Stimulated activated CD4-positive, alpha-beta T cell treated with anti-CD3 and anti-CD28 coated beads, Interleukin-4, amount 100 ng/mL, for 24 hours (primary cell): ENCODE measurements at regions not wholly inside any gene's neighbourhood (a gene's known extent, or its start where the extent isn't known, plus 50 kb on each side); places are given as distances from the start of the nearest gene placed in this dataset.
A peak's percentile ranks its signal among the peaks of the same experiment; 100 is the strongest.
"Not testable (repeated sequence)": the region's sequence is repeated elsewhere in the genome, so short reads cannot be mapped to it uniquely, and the experiment has no call there.

Experiments used
- DNase-seq: peaks from one replicate; pipeline ENCODE4 v3.0.0-alpha.2; 2020

- no peak for DNase-seq
Observed at GRCh38 chr18:67455890-67456501, 60.5 kb downstream of the DSEL start.

GRCh38 chr18:67453901-67454300, 62.6 kb downstream of the DSEL start:
- DNase-seq = no peak

GRCh38 chr18:67451960-67452359, 64.6 kb downstream of the DSEL start:
- no peak for DNase-seq

DNA sequence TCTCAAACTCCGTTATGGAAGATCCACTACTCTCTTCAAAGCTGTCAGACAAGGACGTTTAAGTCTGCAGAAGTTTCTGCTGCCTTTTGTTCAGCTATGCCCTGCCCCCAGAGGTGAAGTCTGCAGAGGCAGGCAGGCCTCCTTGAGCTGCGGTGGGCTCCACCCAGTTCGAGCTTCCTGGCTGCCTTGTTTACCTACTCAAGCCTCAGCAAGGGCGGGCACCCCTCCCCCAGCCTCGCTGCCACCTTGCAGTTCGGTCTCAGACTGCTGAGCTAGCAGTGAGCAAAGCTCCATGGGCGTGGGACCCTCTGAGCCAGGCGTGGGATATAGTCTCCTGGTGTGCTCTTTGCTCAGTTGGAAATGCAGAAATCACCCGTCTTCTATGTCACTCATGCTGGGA, 65.4 kb downstream of the DSEL start:
- not testable (repeated sequence) for DNase-seq

DNA sequence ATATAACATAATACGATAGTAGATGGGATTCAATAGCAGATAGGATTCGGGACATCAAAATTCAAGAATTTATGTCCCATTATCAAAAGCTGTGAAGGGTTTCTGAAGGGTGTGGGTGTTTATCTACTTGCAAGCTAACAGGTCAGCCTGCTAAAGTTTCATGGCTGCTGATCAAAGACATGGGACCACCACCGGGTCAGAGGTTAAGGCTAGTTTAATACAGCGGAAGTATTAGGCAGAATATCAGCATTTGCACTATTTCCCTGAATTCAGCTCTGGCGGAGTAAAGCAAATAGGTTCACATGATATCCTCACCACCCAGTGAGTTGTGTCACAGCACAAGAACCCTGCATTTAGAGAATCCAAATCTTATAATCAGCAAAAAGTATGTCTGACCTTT, 82.5 kb downstream of the DSEL start:
- DNase-seq = no peak

DNA sequence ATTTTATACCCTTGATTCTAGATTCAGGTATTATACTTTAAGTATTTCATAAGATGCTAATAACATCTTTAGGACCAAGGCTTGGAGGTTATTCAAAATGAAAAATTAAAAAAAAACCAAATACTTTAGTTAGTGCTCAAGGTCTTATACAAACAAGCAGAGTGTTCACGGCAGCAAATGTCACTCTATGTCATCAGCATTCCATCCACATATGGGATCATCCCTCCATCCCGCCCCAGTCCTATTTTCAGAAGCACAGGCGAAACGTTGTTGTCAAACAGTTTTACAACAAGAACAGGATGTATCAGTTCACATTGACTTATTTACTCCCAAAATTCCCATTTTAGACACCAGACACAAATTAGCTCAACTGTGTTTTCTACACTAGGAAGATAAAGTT, 83.7 kb downstream of the DSEL start:
- DNase-seq = no peak

DNA sequence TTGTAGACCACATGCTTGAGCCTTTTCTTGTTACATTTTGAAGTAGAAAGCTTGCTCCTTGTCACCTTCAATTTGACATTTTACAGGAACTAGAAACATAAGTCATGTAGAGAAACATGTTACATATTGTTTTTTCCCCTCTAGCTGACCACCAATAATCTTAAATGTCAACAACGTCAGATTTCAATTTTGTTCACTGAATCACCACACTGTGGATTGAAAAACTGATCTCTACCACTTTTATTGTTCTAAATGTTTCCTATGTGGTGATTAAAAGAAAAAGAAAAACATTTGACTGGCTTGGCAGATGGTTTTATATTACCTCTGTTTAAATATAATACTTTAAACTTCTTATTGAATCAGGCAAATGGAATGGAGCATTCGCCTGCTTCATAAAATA, 87.7 kb downstream of the DSEL start:
- no peak for DNase-seq

GRCh38 chr18:67428158-67428557, 88.4 kb downstream of the DSEL start:
- DNase-seq = no peak

DNA sequence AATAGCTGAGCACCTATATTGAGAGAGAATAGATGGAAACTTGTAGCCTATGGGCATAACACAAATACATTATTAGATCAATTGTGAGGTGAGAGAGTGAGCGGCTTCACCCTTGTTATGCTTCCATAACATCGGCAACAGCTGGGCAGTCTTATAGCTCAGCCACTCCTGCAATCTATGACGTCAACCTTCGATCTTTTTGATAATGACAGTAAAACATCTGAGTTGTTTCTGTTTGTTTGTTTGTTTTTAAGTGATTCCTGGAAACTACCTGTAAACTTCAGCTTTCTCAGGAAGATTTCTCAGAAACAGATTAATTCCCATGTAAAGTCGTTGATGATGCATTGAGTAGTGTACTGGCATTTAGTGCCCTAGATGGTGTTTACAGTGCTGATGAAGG, 90.0 kb downstream of the DSEL start:
- no peak for DNase-seq

GRCh38 chr18:67425672-67426071, 90.8 kb downstream of the DSEL start:
- DNase-seq = no peak

GRCh38 chr18:67421651-67422050, 94.9 kb downstream of the DSEL start:
- no peak for DNase-seq

GRCh38 chr18:67417864-67418523, 98.5 kb downstream of the DSEL start:
- peak; percentile 10 for DNase-seq

- no peak for DNase-seq
Observed at GRCh38 chr18:67411116-67411515, 105.4 kb downstream of the DSEL start.

DNA sequence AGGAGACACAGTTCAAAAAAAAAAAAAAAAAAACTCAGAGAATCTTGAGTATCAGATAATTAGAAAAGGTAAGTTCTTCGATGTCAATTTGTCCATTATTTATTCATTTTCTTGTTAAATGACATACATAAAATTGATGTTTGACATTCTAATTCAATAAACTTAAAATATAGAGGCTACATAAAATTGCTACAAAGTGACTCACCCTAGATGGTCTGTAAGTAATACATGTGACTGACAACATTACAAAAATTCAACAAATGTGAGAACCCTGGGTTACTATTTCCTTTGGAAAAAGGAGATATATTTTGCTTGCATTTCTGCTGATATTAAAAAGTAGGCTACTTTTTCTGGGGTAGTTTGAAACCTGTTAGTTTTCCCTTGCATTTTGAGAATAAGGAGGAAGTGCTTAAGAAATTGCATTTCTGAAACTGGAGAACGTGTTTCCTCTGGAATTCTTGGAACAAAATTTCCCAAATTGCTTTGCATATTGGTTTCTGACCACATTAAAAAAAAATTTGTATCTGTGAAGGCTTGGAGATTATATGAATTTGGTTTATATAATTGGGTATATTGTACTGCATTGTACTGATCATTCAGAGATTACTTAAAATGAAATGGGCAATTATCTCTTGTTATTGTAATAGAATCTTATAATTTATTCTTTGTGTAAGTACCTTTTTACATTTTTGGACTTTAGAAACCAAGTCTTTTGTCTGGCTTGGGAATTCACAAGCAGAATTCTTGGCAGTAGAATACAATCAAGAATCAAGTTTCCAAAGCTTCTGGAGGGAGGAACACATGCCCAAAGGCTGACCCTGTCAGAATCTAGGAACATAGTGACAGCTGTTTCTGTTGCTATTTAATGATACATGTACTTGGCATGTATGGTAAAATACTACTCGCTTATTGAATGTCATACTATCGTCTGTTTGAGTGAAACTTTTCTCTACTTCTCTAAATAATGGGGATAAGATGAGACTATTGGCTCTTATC, 106.1 kb downstream of the DSEL start:
- DNase-seq = no peak

- DNase-seq = no peak
Observed at GRCh38 chr18:67408240-67408639, 108.3 kb downstream of the DSEL start.

DNA sequence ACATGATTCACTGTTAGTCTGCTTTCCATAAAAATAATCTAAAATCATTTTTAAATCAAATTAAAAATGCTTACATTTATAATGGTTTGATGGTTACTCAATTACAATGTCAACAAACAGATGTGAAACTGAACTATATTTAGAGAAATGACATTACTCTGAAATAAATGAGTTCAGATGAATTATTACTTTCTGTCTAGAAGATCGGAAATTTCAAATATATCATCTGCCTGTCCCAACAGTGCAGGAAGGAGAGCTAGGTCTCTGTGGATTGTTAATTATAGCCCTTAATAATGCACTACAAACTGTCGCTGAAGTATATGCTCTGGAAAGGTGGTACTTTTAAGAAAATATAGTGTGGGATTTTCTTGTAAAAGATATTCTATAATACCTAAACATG, 109.8 kb downstream of the DSEL start:
- DNase-seq = no peak

GRCh38 chr18:67402543-67402942, 114.0 kb downstream of the DSEL start:
- no peak for DNase-seq

DNA sequence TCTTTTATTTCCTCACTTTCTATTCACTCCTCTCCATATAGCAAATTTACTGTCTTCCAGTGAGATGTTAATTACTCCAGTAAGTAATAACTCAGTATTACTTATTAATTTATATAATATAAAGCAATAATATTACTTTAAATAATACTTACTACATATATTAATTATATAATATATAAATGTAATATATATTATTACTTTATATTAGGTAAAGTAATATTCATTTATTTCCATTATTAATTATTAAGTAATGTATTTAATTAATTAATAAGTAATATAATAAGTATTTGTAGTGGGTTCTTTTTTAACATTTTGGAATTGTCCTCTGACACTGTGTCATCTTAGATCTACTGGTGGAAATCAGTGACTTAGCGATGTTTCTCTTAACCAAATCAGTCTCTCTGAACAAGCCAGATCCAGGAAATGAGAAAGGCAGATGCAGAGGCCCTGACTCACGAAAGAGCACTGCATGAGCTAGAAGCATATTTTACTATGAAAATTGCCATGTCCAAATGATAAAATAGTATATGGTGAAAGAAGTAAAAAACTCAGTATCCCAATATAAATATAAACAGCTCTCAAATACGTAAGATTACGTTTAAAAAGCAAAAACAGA, 115.9 kb downstream of the DSEL start:
- no peak for DNase-seq

DNA sequence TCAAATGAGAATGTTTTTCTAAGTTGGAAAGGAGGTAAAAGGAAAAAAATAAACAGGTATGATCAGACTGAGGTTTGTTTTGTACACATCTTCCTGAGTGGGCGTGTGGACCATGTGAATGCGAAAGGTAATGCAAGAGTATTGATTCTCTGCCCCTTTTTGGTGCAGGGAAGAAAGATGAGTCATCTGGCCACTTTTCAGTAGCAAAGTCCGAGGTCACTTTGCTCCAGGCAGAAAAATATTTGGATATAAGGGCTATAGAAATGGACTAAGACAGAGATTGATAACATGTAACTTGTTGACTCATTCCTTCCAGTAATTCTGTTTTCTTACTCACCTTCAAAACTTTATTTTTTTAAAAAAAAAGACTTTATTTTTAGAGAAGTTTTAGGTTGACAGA, 130.5 kb downstream of the DSEL start:
- DNase-seq = no peak

- DNase-seq = no peak
Observed at GRCh38 chr18:67385455-67385854, 131.1 kb downstream of the DSEL start.

DNA sequence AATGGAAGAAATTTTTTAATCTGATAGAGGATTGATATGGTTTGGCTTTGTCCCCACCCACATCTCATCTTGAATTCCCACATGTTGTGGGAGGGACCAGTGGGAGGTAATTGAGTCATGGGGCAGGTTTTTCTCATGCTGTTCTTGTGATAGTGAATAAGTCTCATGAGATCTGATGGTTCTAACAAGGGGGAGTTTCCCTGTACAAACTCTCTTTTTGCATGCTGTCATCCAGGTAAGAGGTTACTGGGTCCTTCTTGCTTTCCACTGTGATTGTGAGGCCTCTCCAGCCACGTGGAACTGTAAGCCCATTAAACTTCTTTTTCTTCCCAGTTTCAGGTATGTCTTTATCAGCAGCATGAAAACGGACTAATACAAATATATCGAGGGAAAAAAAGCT, 132.5 kb downstream of the DSEL start:
- DNase-seq = peak; percentile 21

DNA sequence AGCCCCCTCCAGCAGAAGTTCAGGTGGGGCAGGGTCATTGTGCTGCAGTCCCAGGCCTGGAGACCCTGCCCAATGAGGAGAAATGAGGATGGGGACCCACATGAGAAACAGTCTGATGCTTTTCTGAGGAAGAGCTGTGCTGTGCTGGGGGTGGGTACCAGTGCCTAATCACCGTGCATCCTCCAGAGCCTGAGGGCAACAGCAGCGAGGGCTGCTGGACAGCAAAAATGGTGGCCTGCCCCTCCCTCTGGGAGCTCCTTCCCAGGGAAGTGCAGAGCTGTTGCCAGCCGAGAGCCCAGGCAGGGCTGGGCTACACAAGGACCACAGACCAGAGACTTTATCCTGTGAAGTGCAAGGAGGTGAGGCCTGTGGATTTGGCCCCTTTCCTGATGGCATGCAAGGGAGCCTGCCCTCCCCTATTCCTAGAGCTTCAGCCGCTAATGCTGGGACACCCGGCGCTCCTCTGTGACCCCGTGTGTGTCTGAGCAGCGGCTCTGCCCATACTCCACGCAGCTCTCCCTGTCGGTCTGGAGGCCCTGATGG, 134.8 kb downstream of the DSEL start:
- no peak for DNase-seq

DNA sequence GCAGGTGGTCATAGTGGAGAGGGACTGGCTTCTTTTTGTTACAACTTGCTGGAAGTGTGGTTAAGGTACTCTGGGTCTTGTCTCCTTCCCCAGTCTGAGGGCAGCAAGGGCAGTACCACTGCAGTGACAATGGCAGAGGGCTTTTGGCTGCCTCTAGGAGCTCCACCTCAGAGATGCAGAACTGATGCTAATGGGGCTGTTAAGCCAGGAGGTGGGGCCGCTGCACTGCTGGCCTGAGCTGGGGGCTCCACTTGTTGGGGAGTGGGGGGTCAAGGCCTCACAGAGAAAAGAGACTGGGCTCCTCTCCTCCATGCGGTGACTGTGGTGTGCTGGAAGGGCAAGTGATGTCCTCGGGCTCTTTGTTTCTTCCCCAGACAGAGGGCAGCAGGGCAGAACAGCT, 135.7 kb downstream of the DSEL start:
- no peak for DNase-seq
